ENCODE measurements at regions not wholly inside any gene's neighbourhood (a gene's known extent, or its start where the extent isn't known, plus 50 kb on each side); places are given as distances from the start of the nearest gene placed in this dataset.

DNA sequence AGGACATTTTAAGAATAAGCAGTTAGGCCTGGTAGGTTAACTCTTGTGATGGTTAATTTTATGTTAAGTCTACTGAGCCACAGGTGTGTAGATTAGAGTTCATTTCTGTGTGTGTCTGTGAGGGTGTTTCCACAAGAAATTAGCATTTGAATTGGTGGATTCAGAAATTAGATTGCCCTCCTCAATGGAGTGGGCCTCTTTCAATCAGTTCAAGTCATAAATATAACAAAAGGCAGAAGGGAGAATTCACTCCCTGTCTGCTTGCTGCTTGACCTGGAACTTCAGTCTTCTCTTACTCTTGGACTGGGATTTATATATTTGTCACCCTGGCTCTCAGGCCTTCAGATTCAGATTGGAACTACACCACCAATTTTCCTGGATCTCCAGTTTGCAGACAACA, 55.3 kb upstream of the POM121L12 start:
- no peak for DNase-seq

DNA sequence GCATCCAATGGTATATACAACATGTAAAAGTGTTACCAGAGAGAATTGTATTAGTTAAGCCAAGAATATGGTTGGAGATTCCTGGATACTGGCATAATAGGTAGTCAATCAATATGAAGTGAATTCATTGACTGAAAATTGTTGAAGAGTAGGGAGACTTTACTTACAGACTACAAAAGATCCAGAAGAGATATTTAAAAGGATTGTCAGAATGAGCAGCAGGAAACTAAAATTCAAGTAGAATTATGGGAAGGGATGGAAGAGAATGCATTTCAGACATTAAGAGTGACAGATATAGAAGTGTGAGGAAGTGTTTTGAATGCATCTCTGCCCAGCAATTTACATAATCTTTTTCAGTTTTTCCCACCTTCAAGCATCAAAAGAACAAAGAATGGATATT, 62.3 kb upstream of the POM121L12 start:
- DNase-seq: no peak

DNA sequence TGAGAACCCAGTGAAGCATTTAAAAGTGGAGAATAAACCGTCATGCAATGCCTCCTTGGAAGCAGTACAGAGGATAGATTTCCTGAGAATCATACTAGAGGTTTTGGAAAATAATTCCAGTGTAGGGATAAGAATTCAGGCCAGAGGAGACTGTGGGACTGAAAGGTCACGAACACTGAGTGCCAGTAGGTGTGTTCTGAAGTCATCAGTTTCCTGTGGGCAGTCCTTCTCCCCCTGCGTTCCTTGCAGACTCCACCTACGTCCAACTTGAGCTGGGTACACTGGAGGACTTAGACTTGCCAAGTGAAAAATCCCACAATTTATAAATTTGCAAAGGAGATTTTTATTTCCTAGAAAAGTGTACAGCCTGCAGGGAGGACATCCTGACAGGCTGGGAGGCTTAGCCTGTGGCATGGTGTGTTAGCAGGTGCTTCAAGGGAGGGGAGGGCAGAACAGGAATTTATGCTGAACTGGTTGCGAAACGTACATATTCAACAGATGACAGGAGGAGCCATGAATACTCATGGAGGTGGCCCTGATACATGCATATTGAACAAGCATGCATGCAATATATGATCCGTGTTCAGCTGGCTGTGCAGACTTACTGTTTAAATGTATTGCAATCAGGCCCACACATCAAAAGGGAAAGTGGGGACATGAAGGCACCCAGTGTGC, 72.9 kb upstream of the POM121L12 start:
- DNase-seq: no peak

DNA sequence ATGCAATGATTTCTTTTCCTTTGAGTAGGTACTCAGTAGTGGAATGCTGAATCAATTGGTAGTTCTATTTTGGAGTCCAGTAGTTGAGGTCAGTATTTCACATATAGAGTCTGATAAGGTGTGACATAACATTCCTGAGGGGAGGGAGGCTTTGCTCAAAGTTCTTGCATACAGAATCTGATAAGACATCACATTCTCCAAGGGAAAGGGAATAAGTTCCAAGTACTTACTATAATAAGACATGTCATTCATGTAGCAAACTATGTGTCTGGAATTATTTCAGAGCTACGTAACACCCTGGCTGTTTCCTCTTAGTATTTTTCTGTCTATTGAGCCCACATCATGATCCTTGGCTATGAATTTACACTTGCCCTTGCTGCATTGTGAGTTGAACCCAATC, 74.3 kb upstream of the POM121L12 start:
- no peak for DNase-seq

DNA sequence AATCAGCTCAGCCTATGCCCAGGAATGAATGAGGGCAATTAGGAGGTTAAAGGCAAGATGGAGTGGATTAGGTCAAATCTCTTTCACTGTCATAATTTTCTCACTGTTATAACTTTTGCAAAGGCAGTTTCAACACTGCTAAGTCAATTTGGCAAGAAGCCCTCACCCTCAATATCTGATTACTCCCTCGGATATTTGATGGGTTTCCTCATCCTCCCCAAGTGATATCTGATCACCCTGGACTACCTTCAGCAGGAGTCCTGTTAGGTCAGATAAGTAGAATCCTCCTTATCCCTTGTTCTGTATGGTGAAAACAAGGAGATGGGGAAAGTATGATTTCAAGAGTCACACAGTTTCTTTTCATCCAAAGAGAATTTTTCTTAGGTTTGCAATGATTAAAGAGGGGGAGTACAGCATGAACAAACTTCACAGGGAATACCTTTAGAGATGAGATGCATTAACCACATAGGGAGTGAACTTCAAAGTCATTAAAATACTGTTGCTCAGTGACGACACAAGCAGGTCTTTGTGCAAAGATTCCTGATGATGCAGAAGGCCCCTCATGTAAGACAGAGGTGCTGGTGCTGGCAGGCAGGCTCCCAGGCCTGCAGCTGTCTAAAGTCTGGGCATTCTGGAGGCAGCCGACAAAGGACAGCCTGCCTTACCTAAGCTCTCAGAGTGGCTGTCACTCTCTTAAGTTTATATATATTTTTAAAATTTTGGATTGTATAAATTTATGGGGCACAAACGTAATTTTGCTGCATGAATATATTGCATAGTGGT, 75.4 kb upstream of the POM121L12 start:
- DNase-seq: no peak

DNA sequence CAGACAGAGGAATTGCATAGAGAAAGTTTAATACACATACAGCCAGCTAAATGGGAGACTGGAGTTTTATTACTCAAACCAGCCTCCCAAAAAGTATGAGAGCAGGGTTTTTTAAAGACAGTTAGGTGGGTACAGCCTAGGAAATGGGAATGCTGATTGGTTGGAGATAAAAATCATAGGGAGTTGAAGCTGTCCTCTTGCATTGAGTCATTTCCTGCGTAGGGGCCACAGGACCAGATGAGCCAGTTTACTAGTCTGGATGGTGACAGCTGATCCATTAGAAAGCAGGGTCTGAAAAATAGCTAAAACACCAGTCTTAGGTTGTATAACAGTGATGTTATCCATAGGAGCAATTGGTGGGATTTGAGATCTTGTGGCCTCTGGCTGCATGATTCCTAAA, 76.1 kb upstream of the POM121L12 start:
- no peak for DNase-seq

DNA sequence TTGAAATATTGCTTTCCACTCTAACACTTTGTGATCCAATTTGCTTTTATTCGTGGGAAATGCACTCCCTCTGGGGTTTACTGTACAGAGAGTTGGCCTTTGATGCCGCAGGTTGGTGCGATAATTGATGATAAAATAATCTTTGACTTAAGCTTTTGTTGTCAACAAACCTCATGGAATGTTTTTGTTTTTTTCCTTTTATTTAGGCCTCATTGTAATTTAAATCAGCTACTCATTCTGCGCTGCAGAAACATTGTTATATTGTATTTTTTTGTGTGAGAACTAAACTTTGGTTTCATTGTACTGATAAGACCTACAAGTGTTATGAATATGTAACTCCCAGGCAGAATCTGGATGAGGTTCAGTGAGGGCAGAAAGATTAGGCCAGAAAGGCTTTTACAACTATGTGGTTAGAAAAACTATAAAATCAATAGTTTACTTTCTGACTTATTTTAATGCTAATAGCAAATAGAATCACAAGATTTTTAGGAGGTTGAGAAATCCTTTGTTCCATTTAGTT, 76.8 kb upstream of the POM121L12 start:
- no peak for DNase-seq

DNA sequence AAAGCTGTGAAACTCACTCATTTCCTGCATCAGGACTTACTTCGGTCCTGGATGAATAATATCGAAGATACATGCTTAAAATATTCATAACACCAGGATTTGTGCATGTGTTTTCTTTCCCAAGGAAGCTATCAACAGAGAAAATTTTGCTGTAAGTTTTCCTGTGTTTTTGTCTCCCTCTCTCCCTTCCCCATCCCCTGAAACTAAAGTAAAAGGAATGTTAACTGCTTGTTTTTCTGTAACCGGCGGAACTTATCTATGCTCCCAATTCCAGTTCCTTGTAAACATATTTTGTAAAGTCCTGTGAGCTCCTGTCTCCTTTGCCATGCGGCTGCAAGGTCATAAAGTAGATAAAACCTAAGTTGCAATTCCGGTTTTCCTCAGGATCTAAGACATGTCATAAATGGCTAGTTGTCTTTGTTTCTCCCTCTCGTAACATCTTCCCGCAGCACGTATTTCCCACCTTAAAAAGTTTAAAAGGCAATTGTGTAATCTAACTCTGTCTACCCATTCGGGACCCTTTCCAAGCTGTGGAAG, 79.0 kb upstream of the POM121L12 start:
- no peak for DNase-seq

DNA sequence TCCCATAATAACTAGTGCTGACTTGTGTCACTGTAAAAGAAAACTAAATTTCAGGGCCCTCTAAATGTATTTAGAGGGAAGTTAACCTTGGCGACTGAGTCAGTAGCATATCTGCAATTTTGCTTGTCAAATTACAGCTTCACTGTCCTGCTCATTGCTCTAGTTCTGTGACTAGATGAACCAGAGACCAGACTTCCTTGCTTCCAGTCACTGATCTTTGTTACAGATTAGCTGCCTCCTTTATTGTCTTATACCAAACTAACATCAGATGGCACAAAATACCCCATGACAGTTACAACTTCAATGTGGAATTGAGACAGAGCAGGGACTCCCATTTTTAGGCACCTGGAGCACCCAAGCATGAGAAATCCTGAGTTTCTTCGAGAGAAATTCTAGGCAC, 79.9 kb upstream of the POM121L12 start:
- no peak for DNase-seq

DNA sequence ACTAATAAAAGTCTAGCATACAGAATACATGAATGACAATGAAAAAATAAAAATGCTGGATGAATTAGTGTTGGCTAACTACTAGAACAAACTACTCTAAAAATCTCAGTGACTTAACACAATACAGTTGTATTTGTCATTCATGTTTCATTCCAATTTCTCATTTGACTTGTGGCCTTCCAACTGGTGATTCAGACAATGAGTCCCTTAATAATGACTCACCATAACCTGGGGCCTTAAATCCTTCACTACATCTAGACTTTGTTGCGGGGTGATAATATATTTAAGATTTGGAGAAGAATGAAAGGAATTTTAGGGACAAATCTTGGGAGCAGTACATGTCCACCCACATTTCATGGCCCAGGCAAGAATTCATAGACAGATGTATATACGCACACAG, 90.5 kb upstream of the POM121L12 start:
- DNase-seq: no peak

DNA sequence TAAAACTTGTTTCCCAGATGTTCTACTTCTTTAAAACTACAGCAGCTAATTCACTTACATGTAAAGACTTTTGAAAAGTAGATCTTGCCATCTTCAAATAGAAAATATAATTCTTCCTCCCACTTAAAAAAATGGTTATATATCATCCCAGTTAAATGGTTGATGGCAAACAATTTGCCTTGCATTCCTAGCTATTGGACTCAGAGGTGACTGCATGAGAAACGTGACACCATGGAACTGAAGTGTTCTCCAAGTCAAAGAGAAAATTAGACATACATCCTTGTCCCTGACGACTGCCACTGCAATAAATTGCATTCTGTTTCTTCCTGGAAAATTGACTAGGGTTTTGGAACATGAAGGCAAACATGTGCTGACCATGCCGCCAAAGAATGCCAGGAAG, 95.0 kb upstream of the POM121L12 start:
- no peak for DNase-seq

DNA sequence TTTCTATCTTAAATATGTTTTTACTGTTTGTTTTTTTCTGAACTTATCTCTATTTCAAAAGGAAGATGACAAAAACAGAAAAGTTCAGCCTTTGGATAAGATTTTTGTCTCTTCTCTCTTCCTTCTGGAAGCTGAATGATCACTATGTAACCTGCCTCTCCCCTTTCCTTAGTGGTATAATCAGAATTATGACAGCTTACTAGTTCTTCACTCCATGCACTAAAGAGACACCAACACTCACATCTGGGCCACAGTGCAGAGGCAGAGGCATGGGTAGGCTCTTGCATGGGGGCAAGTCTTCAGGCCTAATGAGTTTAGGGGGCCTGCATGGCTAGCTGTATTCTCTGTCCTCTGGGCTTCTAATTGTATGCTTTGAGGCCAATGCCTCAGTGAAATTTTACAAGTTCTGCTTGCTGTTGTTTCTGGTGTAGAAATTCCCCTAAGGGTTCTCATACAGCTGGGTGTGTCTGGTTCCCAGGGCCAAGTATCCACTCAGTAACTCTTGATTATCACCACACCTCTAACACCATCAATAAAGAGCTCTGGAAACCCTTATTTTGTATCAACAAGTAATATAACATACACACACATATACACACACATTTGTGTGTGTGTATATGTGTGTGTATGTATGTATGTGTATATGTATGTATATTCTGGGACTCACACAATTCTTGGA, 96.8 kb upstream of the POM121L12 start:
- no peak for DNase-seq

DNA sequence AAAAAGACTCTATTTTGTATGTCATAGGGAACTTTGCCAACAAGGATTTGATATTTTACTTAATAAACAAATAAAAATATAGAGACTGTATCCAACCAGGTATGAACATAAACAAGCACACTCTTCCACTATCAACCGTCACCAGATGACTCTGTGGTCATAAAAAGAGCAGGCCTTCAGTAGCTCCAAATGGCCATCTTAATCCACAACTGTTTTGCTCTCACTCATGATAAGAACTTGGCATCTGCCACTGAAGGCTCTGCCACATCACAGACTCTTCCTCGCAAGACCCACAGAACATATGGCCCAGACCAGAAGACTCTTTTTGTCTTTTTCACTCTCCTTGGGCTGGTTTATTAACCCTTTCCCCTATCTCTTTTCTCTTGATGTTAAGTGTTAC, 98.7 kb upstream of the POM121L12 start:
- DNase-seq: no peak

DNA sequence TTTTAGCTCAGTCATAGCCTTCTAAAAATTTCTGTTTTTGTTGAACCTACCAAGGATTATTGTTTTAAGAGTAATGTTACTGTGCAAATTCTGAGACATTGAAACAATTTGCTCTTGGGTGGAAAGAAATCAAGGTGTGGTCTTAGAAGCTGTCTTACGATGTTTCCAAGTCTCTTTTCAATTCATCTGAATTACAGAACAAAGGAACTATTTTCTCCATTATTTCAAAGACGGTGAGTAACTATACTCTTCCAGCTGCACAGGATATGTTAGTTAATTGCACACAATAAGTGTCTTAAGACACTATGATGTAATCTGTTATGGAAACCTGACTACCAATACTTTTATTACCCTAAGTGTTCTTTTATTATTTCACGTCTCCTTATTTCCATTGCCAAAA, 106.8 kb upstream of the POM121L12 start:
- DNase-seq: no peak

DNA sequence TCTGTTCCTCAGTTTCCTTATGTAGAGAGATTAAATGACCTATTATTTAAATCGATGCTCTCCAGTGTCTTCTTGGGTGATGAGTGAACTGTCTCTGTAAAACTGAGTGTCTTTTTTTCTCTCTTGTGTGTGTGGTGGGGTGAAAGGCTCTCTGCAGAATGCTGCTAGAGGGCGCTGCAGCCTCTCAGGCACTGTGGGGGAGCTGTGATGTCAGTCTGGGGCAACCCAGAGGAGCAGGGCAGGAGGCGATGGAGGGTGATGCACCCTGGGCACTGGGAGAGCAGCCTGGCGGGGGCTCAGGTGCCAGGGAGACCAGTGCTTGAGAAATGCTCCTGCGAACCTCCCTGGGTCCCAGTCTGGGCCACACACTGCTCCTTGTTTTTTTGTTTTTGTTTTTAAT, 110.1 kb upstream of the POM121L12 start:
- no peak for DNase-seq

DNA sequence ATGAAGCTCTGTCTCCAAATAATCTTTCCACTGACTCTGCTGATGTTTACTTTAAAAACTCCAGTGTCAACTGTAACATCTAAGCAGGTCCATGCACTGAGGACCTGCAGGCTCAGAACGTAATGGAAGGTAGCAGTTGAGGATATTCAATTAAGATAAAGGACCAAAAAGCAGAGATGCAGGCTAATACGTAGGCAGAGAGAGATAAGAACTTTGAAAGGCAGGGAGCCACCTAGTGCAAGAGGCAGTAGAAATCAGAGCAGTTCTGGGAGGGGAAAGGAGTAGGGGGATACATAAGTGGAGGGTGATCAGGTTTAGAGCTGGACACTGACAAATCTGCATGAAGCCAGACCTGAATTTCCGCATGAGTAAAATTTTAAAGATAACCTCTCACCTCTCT, 114.5 kb upstream of the POM121L12 start:
- DNase-seq: no peak

DNA sequence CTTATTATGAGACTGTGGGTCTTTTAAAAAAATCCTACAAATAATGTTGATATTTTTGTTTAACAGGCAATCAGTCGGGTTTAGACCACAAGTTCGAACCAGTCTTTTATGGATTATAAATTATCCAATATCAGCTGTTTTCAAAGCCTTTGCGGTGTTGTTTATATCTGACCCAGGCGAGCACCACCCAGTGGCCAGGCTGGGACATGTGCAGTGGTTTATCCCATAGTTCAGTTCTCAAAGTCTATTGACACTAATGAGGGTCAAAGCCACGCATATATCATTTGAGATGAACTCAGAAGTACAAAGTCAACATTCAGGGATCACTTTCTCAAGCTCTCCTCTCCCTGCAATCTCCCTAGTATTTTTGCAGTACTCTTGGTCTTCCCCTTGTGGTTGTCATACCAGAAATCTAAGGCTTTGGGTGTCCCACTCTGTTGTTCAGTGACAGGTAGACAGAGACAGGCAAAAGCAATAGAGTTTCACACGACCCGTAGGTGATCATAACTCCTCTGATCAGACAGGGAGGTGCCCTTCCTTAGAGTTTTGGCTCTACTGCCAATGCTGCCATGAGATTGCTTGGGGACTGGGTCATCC, 117.4 kb upstream of the POM121L12 start:
- DNase-seq: no peak

DNA sequence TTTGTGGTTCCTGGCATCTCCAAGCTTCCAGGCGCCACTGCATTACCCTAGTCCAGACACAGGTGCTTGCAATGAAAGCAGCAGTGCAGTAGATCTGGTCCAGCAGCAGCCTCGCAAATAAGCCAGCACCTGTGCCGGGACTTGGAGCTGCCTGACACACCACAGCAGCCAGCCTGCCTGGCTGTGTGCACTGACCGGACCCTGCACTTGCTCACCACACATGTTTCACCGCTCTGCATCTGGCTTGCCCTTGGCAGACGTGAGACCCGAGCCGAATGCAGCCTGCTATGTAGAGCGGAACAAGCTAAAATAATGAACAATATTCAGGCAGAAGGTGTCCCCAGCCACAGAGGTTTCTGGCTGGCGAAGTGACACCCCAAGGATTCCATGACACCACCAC, 123.6 kb upstream of the POM121L12 start:
- no peak for DNase-seq

DNA sequence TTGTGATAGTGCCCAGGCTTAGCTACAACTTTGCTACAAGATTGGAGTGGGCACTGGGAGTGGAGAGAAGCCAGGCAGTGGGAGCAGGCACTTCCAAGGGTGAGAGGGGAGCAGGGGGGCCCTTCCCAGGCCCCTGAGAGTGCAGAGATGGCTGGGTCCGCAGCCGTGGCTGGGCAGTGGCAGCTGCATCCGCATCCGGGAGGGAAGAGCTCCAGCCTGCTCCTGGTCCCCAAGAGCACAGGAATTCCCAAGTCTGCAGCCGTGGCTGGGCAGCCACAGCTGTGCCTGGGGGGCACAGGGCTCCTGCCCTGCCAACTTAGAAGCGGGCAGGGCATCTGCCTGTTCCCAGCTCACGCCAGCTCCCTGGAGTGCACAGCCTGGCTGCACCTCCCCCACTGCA, 124.1 kb upstream of the POM121L12 start:
- DNase-seq: no peak

DNA sequence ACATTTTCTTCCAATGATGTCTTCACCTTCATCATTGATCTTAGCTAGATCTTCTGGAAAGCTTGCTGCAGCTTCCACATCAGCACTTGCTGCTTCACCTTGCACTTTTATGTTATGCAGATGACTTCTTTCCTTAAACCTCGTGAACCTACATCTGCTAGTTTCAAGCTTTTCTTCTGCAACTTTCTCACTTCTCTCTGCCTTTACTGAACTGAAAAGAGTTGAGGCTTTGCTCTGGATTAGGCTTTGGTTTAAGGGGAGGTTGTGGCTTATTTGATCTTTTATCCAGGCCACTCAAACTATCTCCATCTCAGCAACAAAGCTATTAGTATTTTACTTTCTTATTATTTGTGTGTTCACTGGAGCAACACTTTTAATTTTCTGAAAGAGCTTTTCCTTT, 125.5 kb upstream of the POM121L12 start:
- no peak for DNase-seq

DNA sequence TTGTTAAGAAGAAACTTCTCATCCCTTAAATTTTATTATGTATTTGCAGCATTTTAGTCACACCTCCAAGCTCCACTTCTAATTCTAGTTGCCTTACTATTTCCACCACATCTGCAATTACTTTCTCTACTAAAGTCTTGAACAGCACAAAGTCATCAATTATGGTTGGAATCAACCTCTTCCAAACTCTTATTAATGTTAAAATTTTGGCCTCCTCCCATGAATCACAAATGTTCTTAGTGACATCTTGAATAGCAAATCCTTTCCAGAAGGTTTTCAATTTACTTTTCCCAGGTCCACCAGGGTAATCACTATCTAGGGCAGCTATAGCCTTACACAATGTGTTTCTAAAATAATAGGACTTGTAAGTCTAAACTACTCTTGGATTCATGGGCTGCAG, 126.3 kb upstream of the POM121L12 start:
- DNase-seq: no peak

DNA sequence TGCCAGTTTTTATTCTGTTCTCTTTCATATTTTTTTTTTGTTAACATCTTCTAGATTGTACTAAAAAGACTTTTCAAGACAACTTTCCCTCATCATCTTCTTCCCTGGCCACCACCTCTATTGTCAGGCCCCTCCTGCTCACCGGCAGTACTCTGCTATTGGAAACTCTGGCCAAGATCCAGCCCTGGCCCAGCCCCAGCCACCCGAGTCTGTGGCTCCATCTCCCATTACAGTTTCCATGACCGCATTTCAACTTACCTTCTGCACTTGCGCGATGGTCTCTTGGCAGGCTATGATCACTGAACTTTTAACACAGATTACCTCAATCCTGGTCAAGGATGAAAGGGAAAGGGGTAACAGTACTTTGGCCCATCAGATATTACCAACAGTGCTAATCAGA, 137.7 kb upstream of the POM121L12 start:
- DNase-seq: no peak

DNA sequence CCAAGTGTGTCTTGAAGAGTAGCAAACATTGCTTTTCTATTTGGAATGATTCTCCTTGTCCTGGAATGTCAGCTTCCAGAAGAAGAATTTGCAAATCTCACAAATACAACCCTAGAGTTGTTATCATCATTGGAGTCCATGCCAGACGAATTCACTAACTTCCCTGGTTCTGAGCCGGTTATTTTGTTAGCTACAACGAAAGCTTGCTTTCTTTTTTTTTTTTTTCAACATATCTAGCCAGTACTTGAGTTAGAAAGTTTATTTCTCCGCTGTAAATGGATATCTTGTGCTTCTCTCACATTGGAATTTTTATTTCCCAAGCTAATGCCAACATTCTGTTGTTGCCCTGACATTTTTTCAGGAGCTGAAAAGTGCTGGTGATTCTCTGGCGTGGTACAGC, 138.1 kb upstream of the POM121L12 start:
- DNase-seq: no peak
